Hypothalamus (tissue), 51 donors: ENCODE measurements at regions not wholly inside any gene's neighbourhood (a gene's known extent, or its start where the extent isn't known, plus 50 kb on each side); places are given as distances from the start of the nearest gene placed in this dataset.

Source experiments
- DNase-seq, 51 donors: peaks; one replicate each; lab custom pipeline; 2025; lab: John Stamatoyannopoulos, UW

DNA sequence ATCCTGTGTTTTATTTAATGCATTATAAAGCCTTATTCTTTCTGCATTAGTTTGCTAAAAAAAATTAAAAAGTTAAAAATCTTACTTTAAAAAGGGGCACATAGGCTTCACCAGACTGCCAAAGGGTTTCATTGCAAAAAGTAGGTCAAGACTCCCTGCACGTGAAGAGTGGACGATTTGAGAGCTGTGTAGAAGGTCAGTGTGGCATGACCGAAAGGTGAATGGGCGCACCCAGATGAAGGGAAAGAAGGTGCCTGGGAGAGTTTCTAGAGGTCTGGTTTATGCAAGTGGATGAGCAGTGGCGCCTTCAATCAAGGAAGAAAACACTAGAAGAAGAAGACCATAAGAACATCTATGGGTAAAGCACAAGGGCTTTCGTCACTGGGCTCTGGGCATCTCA is 111.0 kb downstream of the SP3 start:
- no peak for DNase-seq

DNA sequence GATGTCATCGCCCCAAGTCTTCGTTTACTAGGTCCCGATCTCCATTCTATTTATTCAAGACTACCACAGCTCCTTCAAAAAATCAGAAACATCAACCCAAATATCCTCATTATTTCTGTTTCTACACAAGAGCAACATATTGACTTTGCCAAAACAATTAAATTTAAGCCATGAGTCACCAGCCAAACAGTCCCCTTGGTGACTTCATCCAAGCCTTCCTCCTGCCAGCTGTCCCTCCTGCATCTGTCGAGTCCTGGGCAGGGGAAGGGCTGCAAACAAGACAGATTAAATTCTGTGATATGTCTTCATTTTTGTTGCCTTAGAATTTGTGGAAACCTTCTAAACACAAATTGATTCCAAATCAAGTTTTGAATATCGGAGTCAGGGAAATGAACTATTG is 110.3 kb downstream of the SP3 start:
- no peak for DNase-seq

GRCh38 chr2:173855661-173856060 is 109.5 kb downstream of the SP3 start:
- DNase-seq: no peak
